Nephron (organoid): ENCODE measurements at regions not wholly inside any gene's neighbourhood (a gene's known extent, or its start where the extent isn't known, plus 50 kb on each side); places are given as distances from the start of the nearest gene placed in this dataset.
A peak's percentile ranks its signal among the peaks of the same experiment; 100 is the strongest.

Experiments used
- H3K27ac Mint-ChIP-seq, 3 experiments: 2 replicates each; pipeline ENCODE4 v1.8.0; 2020; ENCODE audit warnings: mixed read lengths in 3 of 3, mild to moderate bottlenecking in 2 of 3, moderate library complexity in 1 of 3
- H3K27me3 Mint-ChIP-seq: 2 replicates; pipeline ENCODE4 v1.8.0; 2021; ENCODE audit warnings: low read depth, mild to moderate bottlenecking, moderate library complexity, mixed read lengths
- H3K36me3 Mint-ChIP-seq: 2 replicates; pipeline ENCODE4 v1.8.0; 2020; ENCODE audit warnings: low read depth, mixed read lengths
- H3K4me1 Mint-ChIP-seq: 2 replicates; pipeline ENCODE4 v1.8.0; 2020; ENCODE audit warnings: mixed read lengths
- H3K4me3 Mint-ChIP-seq, 3 experiments: 2 replicates each; pipeline ENCODE4 v1.8.0; 2020; ENCODE audit warnings: mild to moderate bottlenecking in 3 of 3, mixed read lengths in 3 of 3, moderate library complexity in 2 of 3
- H3K9me3 Mint-ChIP-seq: 2 replicates; pipeline ENCODE4 v1.8.0; 2020; ENCODE audit warnings: mixed read lengths
- TF ChIP-seq, protein P1 (sequence below), 3 experiments: fragments of 200-600 bp; sonication (generic); IDR thresholded peaks; one replicate each; pipeline ENCODE4 v1.5.0; 2021; ENCODE audit warnings: antibody characterized with exemption in 3 of 3; ENCODE audit not compliant: unreplicated experiment in 3 of 3

DNA sequence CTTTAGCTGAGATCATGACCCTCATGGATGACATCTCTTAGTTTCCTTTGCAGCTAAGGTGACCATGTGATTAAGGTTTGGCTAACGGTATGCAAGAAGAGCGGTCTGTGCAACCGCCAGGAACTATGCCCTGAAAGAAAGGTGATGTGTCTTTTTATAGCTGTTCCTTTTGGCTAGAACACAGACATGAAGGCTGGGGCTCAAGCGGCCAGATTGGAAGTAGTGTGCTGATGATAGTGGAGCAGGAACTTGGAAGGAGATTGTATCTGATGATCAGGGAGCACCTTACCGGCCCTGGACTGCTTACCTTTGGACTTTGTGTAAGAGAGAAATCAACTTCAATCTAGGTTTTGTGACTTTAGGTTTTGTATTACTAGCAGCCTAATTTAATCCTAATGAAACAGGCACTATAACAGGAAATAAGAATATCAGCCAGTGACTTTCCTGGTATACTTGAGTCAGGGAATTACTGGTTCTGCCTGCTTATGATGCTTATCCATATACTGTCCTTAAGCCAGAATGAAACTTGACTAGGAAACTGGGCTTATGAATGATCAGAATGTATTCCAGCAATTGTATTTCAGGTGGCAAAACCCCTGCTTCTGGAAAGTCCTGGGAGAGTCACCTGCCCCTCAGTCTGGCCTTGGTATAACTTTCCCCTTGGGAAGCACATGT is 164.3 kb upstream of the LRIG1 start:
- TF ChIP-seq, protein P1, sequence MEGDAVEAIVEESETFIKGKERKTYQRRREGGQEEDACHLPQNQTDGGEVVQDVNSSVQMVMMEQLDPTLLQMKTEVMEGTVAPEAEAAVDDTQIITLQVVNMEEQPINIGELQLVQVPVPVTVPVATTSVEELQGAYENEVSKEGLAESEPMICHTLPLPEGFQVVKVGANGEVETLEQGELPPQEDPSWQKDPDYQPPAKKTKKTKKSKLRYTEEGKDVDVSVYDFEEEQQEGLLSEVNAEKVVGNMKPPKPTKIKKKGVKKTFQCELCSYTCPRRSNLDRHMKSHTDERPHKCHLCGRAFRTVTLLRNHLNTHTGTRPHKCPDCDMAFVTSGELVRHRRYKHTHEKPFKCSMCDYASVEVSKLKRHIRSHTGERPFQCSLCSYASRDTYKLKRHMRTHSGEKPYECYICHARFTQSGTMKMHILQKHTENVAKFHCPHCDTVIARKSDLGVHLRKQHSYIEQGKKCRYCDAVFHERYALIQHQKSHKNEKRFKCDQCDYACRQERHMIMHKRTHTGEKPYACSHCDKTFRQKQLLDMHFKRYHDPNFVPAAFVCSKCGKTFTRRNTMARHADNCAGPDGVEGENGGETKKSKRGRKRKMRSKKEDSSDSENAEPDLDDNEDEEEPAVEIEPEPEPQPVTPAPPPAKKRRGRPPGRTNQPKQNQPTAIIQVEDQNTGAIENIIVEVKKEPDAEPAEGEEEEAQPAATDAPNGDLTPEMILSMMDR (IDR thresholded peaks at IDR 0.05; ENCODE audit: unreplicated experiment in 3 of 3), result no peak
- Mint-ChIP-seq H3K4me1 (no peaks in the 10 kb centered on the region), H3K27ac (no peak overlapping the region), H3K36me3 (no peaks in the 10 kb centered on the region), H3K27me3 (no peaks in the 10 kb centered on the region), H3K9me3 (no peaks in the 10 kb centered on the region), H3K4me3 (no peak overlapping the region)

GRCh38 chr3:66666362-66666761 is 165.5 kb upstream of the LRIG1 start:
- no peak overlapping the region for H3K4me3 Mint-ChIP-seq
- H3K27me3 Mint-ChIP-seq, result no peaks in the 10 kb centered on the region
- no peaks in the 10 kb centered on the region for H3K36me3 Mint-ChIP-seq
- no peak overlapping the region for H3K27ac Mint-ChIP-seq
- TF ChIP-seq, protein P1 (IDR thresholded peaks at IDR 0.05; ENCODE audit: unreplicated experiment in 3 of 3), result no peak
- no peaks in the 10 kb centered on the region for H3K9me3 Mint-ChIP-seq
- H3K4me1 Mint-ChIP-seq, result no peaks in the 10 kb centered on the region

DNA sequence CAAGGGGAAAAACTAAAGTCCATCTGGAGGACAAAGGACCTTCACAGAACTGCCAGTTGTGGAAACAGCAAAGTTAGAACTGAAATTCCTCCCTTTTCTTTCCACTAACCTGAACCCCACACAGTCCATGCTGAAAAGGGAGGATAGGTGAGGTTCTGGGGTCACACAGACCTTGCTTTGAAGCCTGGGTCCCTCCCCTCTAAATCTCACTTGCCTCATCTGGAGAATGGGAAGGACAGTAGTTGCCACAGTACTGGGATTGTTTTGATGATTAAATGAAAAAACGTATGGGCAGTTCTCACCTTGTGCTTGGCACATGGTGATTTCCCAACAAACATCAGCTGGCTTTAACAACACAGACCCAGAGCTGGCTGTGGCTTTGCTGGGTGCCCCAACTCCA is 166.4 kb upstream of the LRIG1 start:
- no peak overlapping the region for H3K4me3 Mint-ChIP-seq
- H3K27me3 Mint-ChIP-seq, result no peaks in the 10 kb centered on the region
- no peaks in the 10 kb centered on the region for H3K36me3 Mint-ChIP-seq
- H3K27ac Mint-ChIP-seq, result no peak overlapping the region
- TF ChIP-seq, protein P1 (IDR thresholded peaks at IDR 0.05; ENCODE audit: unreplicated experiment in 3 of 3), result no peak
- H3K9me3 Mint-ChIP-seq, result no peaks in the 10 kb centered on the region
- H3K4me1 Mint-ChIP-seq, result peaks cover 2% of the 10 kb centered on the region

GRCh38 chr3:66671291-66671690 is 170.5 kb upstream of the LRIG1 start:
- H3K27ac Mint-ChIP-seq, result no peak overlapping the region
- H3K4me1 Mint-ChIP-seq, result peaks cover 17% of the 10 kb centered on the region
- H3K4me3 Mint-ChIP-seq, result no peak overlapping the region
- no peaks in the 10 kb centered on the region for H3K27me3 Mint-ChIP-seq
- TF ChIP-seq, protein P1 (IDR thresholded peaks at IDR 0.05; ENCODE audit: unreplicated experiment in 3 of 3), result no peak
- H3K36me3 Mint-ChIP-seq, result no peaks in the 10 kb centered on the region
- H3K9me3 Mint-ChIP-seq, result no peaks in the 10 kb centered on the region

- H3K4me3 Mint-ChIP-seq, result no peak overlapping the region
- H3K36me3 Mint-ChIP-seq, result no peaks in the 10 kb centered on the region
- peak overlapping the region; percentile 25 to 85 (median 64) for H3K27ac Mint-ChIP-seq
- no peaks in the 10 kb centered on the region for H3K27me3 Mint-ChIP-seq
- peaks cover 17% of the 10 kb centered on the region for H3K4me1 Mint-ChIP-seq
- H3K9me3 Mint-ChIP-seq, result peaks cover 2% of the 10 kb centered on the region
- TF ChIP-seq, protein P1 (IDR thresholded peaks at IDR 0.05; ENCODE audit: unreplicated experiment in 3 of 3), result no peak
Observed at GRCh38 chr3:66672830-66673229, 172.0 kb upstream of the LRIG1 start.

DNA sequence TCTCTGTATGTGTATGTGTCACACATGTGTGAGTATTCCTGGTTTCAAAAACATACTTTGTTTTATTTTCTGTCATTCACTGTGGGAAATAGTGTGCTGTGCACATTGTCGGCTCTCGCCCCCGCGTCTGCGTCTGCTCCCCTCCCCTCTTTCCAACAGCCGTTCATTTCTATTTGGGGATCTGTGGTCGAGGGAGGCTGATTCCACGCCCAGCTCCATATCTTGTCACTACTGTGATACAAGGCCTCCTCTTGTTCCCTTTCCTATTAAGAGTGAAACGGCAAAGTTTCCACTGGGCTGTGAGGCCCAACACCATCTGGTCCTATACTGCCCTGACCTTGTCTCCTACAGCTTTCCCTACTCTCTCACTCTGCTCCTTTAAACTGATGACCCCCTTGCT is 172.5 kb upstream of the LRIG1 start:
- Mint-ChIP-seq H3K27me3 (no peaks in the 10 kb centered on the region), H3K27ac (peak overlapping the region; percentile 61 to 85 (median 64)), H3K4me3 (peak overlapping the region in 1 of 3 experiments; percentile 14), H3K9me3 (peaks cover 4% of the 10 kb centered on the region), H3K4me1 (peaks cover 17% of the 10 kb centered on the region), H3K36me3 (no peaks in the 10 kb centered on the region)
- TF ChIP-seq, protein P1 (IDR thresholded peaks at IDR 0.05; ENCODE audit: unreplicated experiment in 3 of 3), result no peak
